Inflammatory macrophage treated with lipopolysaccharide for 4 hours (primary cell): ENCODE measurements at regions not wholly inside any gene's neighbourhood (a gene's known extent, or its start where the extent isn't known, plus 50 kb on each side); places are given as distances from the start of the nearest gene placed in this dataset.
"Not testable (repeated sequence)": the region's sequence is repeated elsewhere in the genome, so short reads cannot be mapped to it uniquely, and the experiment has no call there.

Experiments
- DNase-seq: peaks from one replicate; pipeline ENCODE4 v3.0.0-alpha.2; 2020

DNA sequence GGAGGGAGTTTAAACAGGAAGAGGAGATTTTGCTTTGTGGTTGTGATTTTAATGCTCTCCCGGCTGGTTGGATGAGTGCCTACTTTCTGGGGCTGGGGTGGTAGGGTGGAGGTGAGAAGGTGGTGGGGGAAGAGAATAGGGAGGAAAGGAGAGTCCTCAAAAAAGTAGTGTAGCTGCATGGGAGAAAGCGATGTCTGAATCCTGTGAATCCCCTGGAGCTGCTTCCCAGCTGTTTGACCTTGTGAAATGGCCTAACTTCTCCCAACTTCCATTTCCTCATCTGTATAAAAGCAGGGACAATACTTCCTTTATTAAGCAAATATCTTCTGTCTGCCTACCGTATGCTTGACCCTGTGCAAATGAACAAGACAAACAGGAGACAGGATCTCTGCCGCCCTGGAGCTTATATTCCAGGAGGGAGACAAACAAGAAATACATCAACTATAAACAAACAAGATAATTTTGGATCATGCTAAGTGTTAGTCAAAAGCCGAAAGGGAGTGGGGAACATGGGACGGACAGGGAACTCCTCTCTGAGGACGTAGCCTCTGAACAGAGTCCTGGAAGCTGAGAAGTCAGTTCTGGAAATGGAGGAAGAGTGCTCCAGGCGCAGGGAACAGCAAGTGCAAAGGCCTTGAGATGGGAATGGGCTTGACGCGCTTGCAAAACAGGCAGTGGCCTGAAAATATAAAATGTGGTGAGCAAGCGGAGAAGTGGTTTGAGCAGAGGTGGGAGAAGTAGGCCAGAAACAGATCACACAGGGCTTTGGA lies 103.5 kb downstream of the SPRY4 start:
- peak; percentile 45 for DNase-seq

DNA sequence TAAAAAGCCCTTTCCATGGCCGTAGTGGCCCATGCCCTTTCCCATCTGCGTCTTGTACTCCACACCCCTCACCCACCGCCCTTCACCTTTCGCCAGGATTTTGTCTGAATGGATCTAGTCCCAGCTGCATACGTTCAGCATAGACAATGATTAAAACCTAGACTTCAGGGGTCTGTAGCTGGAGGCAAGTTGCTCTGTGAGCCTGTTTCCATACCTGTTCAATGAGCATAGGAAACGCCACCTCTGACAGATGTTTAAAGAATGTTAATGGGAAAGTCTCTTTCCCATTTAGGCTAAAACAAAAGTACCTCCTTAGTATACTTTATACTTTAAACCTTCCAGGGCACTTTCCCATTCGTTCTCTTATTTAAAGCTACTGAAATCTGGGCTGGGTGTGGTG lies 105.7 kb downstream of the SPRY4 start:
- no peak for DNase-seq

DNA sequence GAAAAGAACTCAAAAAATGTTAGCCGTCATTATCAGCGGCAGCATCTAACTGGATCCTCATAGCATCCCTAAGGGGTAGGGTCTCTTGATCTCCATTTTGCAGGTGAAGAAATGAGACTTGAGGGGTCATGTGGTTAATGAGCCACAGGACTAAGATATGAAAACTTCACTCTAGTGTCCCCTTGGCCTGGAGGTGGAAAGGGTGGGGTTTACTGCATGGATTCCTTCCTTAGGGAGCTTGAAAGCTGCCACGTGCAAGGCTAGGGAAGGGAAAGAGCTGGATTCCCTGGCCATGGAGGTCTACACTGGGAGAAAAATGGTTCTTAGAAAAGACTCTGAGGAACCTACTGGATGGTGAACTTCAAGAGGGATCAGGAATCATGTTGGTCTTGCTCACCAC lies 107.9 kb downstream of the SPRY4 start:
- no peak for DNase-seq

DNA sequence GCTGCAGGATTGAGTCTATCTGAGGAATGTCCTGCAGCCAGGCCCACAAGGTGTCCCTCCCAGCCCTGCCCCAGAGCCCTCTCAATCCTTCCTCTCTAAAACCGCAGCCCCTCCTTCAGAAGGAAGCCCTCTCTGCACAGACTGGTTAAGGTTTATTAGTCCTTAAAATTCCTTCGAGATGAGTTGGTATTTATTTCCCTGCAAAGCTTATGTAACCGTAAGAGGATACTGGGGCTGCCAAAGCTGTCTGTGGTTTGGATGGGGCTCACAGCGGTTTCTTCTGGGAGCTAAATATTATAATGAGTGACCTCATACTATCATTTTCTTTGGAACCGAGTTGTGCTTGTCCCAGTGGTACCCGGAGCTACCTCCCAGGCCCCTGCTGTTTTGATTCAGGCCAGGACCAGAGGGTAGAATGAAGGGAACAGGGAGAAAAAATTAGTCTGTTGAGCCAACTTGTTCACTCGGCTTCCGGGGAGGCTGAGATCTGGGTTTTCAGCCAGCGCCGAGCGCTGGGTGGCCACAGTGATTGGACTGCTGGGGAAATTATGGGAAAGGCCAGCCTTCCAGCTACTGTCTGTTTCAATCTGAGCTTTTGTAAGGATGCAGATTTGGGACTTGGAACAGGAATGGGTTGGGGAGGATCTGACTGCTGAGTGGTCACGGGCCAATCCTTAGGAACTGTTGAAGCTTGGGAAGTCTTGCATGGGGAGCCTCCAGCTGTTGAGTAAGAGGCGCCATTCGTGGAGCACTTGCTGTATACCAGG lies 107.5 kb downstream of the NDFIP1 start:
- no peak for DNase-seq

DNA sequence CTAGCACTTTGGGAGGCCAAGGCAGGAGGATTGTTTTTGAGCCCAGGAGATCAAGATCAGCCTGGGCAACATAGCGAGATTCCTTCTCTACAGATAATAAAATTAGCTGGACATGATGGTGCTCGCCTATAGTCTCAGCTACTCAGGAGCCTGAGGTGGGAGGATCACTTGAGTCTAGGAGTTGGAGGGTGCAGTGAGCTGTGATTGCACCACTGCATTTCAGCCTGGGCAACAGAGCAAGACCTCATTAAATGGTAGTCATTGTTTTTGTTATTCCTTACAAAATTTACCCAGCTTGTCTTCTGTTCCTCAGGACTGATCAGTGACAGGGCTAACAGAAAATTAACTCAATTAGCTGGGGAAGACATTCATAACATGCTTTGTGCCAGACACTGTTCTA lies 104.5 kb downstream of the NDFIP1 start:
- DNase-seq = no peak

DNA sequence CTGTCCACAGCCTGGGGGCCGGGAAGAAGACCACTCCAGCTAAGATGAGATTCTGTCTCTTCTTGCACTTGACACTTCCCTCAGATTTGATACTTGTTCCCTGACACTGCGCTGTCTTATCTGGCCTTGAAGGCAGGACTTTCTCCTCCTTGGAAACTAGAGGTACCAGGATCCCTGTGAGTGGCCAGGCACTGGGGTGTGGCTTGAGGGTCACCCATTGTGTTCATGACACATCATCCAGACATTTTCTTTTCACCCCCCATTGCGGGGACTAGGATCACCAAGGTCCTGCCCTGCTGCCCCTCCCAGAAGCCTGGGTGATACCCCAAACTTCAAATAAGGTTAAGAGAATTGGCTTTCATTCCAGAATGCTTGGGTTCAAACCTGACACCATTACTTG lies 103.3 kb downstream of the NDFIP1 start:
- no peak for DNase-seq

DNA sequence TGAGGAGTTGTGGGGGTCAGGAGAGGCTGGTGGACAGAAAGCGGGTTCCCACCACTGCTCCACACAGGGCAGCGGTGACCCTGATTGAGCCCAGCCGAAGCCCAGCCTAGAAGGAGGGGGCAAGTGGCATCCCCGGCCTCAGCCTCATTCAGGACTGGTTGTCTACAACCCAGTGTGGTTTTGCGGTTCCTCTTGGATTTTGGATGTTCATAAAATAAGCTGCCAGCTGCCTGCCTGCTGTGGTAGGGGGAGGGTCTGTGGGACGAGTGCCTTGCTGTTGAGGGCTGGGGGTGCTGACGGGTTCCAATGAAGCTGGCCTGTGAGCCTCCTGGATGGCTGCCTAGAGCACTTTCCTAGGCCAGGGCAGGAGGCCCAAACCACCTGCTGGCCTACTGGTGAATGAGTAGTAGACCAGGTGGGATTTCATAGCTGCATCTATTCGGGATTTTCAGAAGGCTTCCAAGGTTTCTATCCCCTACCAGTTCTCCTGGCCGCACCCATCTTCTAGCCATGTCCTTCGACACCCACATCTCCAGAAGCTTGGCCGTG lies 102.4 kb downstream of the NDFIP1 start:
- DNase-seq = no peak

DNA sequence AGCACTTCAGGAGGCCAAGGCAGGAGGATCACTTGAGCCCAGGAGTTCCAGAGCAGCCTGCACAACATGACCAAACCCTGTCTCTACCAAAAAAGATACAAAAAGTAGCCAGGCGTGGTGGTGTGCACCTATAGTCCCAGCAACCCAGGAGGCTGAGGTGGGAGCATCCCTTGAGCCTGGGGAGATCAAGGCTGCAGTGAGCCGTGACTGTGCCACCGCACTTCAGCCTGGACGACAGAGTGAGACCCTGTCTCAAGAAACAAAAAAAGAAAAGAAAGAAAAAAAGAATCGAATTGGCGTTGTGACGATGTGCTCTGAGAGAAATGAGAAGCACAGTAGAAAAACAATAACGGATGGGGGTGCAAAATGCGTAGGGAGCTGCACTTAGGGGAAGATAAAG lies 101.4 kb downstream of the NDFIP1 start:
- DNase-seq = no peak

DNA sequence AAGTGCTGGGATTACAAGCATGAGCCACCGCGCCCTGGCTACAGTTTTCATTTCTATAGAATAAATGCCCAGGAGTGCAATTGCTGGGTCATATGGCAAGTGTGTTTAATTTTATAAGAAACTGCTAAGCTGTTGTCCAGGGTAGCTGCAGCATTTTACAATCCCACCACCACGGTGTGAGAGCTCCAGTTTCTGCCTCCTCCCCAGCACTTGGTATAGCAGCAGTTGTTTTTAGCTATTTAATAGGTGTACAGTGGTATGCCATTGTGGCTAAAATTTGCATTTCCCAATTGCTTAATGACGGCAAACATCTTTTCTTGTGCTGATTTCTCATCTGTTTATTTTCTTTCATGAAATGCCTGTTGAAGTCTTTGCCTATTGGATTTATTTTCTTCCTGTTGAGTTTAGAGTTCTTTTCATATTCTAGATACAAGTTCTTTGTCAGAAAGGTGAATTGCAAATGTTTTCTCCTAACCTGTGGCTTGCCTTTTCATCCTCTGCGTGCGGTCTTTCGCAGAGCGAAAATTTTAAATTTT lies 100.3 kb downstream of the NDFIP1 start:
- DNase-seq = no peak

DNA sequence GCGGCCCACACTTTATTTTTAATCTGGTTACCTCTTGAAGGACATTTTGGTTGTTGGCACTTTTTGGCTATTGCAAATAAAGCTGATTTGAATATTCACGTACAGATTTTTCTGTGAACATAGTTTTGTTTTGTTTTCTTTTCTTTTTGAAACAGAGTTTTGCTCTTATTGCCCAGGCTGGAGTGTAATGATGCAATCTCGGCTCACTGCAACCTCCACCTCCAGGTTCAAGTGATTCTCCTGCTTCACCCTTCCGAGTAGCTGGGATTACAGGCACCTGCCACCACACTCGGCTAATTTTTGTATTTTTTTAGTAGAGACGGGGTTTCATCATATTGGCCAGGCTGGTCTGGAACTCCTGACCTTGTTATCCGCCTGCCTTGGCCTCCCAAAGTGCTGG lies 99.7 kb downstream of the NDFIP1 start:
- DNase-seq = not testable (repeated sequence)

DNA sequence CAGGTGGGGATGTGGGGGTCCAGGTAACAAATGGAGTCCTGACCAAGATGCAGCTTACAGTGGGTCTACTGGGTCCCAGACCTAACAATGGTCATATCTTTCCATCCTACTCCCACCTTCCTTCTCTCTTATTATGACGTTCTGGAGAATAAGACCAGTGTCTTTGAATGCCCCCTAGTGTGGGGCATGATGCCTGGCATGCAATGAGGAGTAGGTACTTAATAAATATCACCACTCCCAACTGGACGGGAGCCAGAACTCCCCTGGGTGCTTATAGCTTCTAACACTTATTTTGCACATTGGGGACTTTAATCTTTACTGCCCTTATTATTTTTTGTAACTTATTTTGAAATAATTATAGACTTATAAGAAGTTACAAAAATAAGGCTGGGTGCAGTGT lies 98.2 kb downstream of the NDFIP1 start:
- DNase-seq = no peak

DNA sequence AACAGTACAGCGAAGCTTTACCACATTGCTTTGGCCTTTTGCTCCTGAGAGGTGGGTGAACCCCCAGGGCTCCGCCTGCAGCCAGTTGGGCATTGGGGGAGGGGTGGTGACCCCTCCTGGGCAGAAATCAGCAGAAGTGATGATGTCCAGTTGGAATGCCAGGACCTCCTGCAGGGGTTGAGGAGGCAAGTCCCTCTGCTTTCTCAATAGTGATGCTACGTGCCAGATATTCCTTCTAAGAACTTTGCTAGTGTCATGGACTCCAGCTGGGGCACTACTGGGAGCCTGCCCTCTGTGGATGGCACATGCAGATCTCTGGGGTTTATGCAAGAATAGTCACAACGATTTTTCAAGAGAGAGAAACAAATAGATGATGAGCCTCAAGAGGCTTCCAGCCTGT lies 95.6 kb downstream of the NDFIP1 start:
- no peak for DNase-seq
